NCI-H2196 treated with DMSO at 0.1 percent for 48 hours (cell line): ENCODE measurements at regions not wholly inside any gene's neighbourhood (a gene's known extent, or its start where the extent isn't known, plus 50 kb on each side); places are given as distances from the start of the nearest gene placed in this dataset.
"Not testable (repeated sequence)": the region's sequence is repeated elsewhere in the genome, so short reads cannot be mapped to it uniquely, and the experiment has no call there.

Source experiments
- DNase-seq: peaks from one replicate; lab custom pipeline; 2025; ENCODE audit not compliant: unreplicated experiment; lab: John Stamatoyannopoulos, UW

DNA sequence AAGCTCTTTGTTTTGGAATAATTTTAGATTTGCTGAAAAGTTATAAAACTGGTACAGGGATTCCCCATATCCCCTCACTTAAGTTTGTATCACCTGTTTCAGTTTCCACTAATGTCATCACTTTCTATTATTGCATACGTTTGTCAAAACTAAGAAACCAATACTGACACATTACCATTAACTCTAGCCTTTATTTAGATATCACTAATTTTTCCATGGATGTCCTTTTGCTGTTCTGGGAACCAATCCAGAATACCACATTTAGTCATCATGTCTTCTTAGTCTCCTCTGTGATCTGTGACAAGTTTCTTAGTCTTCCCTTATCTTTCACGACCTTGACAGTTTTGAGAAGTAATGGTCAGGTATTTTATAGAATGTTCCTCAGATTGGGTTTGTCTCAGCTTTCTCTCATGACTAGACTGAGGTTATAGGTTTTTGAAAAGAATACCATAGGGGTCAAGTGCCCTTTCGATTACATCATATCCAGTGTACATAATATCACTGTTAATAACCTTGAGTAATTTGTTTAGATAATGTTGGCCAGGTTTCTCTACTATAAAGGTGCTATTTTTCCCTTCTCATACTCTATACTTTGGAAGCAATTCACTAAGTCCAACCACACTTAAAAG, 51.9 kb upstream of the NMUR2 start:
- no peak for DNase-seq

GRCh38 chr5:152462021-152462721, 57.1 kb upstream of the NMUR2 start:
- no peak for DNase-seq

DNA sequence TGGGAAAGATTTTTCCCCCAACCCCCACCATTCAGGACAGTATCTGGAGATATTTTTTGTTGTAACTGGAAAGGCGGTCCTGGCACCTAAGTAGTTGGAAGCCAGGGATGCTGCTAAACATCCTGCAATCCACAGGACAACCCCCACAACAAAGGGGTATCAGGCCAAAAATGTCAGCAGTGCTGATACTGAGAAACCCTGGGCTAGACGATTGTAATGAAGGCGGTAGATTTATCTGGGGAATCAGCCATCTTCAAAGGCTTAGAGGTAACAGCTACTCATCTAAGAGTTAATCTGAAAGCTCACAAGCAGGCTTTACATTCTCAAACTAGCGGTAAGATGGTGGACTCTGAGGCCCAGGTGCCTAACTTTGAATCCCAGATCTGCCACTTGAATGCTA, 59.0 kb upstream of the NMUR2 start:
- DNase-seq: no peak

DNA sequence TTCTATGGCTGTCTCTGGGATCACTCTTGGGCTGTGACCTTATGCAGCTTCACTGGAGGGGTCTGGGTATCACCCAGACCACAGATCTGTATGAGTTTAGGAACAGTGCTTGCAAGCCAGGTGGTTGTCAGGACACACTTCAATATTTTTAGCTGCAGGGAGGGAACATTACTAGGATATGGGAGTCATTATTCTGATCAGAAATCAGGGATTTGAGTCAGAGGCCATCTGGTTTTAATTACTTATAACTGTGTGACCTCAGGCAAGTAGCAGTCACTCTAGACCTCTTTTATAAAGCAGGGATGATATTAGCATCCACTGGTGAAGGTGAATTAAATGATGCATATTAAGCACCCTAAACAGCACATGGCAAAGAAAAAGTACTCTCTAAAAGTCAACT, 60.1 kb upstream of the NMUR2 start:
- DNase-seq: no peak

DNA sequence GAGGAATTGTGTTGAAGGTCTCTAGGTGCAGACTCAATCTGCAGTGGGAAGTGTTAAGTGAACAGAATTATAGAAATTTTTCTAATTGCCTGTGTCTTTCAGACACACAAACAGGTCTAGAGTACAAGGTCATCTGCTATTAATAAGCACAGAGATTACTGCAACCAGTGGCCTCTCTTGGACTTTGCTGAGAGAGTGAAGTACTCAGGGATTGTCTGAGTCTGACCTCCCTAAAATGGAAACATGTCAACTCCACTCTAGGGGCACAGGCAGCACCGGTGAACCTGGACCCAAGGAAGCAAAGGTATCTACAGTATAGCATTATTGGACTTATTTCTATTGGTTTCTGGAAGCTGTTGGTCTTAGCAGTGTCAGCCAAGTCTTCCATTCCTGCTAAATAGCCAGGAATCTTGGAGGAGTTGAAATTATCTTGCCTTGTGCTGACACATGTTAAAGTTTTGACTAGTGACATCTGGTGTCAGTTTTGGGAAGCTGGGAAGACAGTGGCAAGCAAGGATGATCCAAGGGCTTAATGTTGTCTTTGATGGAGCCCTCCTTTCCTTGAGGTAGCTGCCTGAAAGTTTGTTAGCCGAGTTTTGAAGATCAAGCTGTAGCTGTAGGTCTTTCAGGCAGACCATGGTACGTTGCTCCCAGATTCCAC, 61.1 kb upstream of the NMUR2 start:
- DNase-seq: no peak

- no peak for DNase-seq
These were observed 65.1 kb upstream of the NMUR2 start for GRCh38 chr5:152470167-152470566.

DNA sequence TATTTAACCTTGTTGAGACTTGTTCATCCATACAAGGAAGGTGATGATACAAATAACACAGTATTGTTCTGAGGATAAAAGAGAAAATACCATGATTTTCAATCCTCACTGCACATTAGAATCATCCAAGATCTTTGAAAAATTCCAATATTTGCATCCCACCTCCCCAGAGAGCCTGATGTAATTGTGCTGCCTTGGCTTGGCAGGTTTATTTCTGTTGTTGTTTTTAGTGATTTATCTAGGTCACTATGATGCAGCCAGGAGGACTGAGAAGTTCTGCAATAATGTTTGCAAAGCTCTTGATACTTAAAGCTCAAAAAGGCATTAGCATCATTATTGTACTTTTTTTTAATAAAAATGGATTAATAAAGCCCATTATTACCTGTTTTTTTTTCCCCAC, 67.0 kb upstream of the NMUR2 start:
- no peak for DNase-seq

DNA sequence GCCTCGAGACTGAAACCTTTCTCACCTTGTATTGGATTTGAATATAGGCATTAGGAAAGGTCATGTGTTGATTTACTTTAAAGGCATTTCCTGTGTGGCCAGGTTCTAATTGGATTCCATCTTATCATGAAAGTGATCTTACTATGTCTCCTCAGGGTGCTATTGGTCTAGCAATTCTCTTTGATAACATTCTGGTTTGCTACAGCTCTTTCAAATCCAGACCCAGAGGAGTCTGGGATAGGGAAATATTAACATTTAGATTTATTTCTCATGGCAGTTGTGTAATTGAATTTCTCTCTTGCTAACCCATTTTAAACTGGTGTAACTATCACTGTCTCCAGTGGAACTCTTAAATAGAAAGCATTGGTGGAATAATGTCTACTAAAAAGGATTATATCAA, 69.9 kb upstream of the NMUR2 start:
- no peak for DNase-seq

DNA sequence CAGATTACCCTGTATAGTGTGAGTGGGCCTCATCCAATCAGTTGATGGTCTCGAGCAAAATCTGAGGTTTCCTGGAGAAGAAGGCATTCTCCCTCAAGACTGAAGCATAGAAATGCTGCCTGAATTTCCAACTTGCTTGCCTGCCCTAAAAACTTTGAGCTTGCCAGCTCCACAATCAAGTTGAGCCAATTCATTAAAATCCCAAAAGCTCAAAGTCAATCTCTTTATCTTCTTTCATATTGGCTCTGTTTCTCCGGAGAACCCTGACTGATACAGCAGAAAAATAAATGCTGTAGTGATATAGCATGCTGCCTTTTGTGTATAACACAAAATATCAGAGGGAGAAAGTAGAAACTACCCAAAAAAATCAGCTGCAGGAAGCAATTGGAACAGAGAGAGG, 72.5 kb upstream of the NMUR2 start:
- no peak for DNase-seq

DNA sequence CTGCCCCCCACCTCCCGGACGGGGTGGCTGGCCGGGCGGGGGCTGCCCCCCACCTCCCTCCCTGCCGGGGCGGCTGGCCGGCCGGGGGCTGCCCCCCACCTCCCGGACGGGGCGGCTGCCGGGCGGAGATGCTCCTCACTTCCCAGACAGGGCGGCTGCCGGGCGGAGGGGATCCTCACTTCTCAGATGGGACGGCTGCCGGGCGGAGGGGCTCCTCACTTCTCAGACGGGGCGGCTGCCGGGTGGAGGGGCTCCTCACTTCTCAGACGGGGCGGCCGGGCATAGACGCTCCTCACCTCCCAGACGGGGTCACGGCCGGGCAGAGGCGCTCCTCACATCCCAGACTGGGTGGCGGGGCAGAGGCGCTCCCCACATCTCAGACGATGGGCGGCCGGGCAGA, 74.8 kb upstream of the NMUR2 start:
- DNase-seq: not testable (repeated sequence)

- DNase-seq: not testable (repeated sequence)
These were observed 75.6 kb upstream of the NMUR2 start for GRCh38 chr5:152480677-152481076.

DNA sequence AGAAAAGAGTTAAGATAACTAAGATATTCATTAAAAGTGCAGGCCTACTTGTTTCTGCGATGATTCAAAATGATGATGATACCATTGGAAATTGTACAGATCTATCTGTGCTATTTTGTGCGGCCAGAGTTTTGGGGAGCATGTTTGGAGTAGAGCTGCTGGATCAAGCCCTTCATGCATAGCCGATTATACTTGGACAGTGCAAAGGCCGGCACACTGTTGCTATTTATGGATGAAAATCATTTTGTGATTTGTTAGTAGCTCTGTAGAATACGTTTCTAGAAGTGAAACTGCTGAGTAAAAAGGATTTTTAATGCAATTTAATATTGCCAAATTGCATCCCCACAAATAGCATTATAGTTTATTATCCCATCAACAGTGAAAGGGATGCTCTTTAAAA, 82.1 kb upstream of the NMUR2 start:
- DNase-seq: no peak

- DNase-seq: no peak
These were observed 83.8 kb upstream of the NMUR2 start for GRCh38 chr5:152488869-152489268.

DNA sequence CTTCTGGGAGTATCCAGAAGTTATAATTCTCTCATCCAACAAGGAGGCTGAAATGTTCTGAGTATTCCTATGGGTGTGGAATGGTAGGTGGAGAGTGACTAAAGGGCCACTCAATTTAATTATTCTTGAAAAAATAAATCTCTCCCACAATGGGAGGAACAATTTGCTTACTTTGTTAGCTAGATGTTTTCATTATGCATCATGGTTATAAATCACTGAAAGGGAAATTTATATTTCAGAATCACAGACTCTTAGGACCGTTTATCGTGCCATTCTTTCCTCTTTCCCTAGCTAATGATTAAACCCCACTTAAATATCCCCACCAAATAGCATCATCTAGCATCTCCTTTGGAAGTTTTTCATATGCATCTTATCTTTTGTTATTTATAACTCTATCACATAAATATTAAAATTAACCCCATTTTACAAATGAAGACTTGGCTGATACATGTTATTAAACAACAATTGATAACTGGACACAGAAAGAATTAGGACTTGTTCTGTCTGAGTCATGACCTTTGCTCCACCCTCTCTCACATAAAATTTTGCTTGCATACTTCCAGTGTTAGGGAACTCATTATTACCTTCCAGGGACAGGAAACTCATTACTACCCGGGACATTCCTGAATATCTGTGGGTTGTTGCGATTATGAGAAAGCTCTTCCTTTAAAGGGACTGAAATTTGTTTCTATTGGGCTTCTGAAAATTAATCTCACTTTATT, 94.9 kb upstream of the NMUR2 start:
- no peak for DNase-seq

DNA sequence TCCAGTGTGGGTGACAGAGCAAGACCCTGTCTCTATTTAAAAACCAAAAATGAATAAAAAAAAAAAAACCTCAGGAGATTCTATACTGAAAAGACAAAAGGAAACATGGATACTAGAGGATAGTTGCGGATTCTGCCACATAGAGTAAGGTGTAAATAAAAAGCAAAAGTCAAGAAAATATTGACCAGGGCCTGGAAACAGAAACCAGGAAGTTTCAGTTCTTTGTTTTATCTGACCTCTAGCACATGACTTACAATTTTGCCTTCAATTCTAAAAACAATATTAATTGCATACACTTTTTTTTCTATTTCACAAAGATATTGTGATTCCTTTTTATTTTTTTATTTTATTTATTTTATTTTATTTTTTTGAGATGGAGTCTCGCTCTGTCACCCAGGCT, 96.2 kb upstream of the NMUR2 start:
- DNase-seq: no peak

GRCh38 chr5:152503206-152503605, 98.1 kb upstream of the NMUR2 start:
- no peak for DNase-seq

- DNase-seq: peak; percentile 52
These were observed 100.5 kb upstream of the NMUR2 start for GRCh38 chr5:152505442-152506042.

GRCh38 chr5:152511120-152511519, 106.0 kb upstream of the NMUR2 start:
- DNase-seq: no peak

DNA sequence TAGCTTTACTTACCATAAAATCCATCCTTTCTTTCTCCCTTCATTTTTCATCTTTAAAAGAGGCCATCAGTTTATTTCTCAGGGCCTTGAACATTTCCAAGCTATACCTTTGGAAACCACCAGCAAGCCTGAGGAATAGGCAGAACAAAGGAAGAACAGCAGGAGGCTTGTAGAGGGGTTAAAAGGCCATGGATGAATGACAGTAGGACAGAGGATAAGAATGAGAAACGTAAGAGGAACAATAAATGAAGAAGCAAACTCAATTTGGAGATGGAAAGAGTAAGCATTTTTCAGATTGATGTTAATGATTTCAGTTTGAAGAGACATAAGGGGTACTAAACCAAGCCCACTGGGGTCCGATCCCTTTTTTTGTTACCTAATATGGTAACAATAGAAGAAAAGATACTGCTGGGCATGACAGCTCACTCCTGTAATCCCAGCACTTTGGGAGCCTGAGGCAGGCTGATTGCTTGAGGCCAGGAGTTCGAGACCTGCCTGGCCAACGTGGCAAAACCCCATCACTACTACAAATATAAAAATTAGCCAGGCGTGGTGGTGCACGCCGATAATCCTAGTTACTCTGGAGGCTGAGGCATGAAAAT, 106.6 kb upstream of the NMUR2 start:
- no peak for DNase-seq

DNA sequence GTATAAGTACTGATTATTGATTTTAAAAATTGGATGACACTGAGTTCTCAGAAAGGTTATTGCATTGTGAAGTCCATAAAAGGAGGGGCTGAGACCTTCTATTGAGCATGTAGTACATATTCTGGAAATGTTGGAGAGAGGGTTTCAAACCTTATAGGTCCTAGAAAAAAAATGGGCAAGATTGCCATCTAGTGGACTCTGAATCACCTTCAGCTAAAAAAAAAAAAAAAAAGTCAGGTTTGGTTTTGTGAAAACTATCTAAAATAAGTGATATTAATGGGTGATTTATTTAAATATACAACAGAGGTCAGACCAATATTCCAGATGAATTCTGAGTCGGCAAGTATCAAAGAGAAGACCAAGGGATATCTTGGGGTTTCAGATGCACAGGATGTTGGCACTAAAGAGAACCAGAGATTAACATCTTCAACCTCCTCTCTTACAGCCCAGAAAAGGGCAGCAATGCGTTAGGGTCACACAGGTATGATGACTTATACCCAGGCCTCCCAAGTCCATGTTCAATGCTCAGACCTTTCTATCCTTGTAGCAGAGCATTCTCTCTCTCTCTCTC, 109.8 kb upstream of the NMUR2 start:
- peak; percentile 18 for DNase-seq

GRCh38 chr5:152523964-152524363, 118.9 kb upstream of the NMUR2 start:
- DNase-seq: no peak
